ENCODE measurements at regions not wholly inside any gene's neighbourhood (a gene's known extent, or its start where the extent isn't known, plus 50 kb on each side); places are given as distances from the start of the nearest gene placed in this dataset.
"Not testable (repeated sequence)": the region's sequence is repeated elsewhere in the genome, so short reads cannot be mapped to it uniquely, and the experiment has no call there.

- H3K27ac ChIP-seq; H3K4me3 ChIP-seq; intact Hi-C loops (cut with DNase I); H3K4me1 ChIP-seq; DNase-seq (ENCODE audit: low spot score in 2 of 2); H3K27me3 ChIP-seq; H3K36me3 ChIP-seq; H3K9me3 ChIP-seq: not testable (repeated sequence)
These were observed 52.5 kb upstream of the CCDC71L start for GRCh38 chr7:106713452-106713851.

DNA sequence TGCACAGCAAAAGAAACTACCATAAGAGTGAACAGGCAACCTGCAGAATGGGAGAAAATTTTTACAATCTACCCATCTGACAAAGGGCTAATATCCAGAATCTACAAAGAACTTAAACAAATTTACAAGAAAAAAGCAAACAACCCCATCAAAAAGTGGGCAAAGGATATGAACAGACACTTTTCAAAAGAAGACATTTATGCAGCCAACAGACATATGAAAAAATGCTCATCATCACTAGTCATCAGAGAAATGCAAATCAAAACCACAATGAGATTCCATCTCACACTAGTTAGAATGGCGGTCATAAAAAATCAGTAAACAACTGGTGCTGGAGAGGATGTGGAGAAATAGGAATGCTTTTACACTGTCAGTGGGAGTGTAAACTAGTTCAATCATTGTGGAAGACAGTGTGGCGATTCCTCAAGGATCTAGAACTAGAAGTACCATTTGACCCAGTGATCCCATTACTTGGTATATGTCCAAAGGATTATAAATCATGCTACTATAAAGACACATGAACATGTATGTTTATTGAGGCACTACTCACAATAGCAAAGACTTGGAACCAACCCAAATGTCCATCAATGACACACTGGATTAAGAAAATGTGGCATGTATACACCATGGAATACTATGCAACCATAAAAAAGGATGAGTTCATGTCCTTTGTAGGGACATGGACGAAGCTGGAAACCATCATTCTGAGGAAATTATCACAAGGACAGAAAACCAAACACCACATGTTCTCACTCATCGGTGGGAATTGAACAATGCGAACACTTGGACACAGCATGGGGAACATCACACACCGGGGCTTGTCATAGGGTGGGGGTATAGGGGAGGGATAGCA is 53.9 kb upstream of the CCDC71L start:
- intact Hi-C loops (cut with DNase I); H3K36me3 ChIP-seq; H3K27me3 ChIP-seq; H3K4me3 ChIP-seq; H3K9me3 ChIP-seq; DNase-seq (ENCODE audit: low spot score in 2 of 2); H3K27ac ChIP-seq; H3K4me1 ChIP-seq: not testable (repeated sequence)

DNA sequence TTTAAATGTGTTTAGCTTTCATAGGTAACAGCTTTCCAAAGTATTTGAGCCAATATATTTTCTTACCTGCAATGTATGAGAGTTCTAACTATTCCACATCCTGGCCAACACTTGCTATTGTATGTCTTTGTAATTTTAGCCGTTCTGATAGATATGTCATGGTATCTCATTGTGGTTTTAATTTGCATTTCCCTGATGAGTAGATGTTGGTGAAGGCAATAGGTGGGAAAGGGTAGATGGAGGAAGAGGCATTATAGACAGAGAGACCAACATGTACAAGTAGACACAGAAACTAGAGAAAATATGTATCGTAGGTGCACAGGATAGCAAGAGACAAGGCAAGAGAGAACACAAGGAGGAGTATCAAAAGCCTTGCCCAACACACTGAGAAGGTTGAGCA is 54.8 kb upstream of the CCDC71L start:
- Histone ChIP-seq H3K27ac (no peak overlapping the region), H3K36me3 (no peaks in the 10 kb centered on the region), H3K9me3 (no peaks in the 10 kb centered on the region), H3K4me1 (peaks cover 0 to 2% of the 10 kb centered on the region in 2 donors), H3K27me3 (no peaks in the 10 kb centered on the region), H3K4me3 (no peak overlapping the region)
- TF ChIP-seq CTCF (IDR thresholded peaks at IDR 0.05) = no peak
- no peak for DNase-seq (ENCODE audit: low spot score in 2 of 2)
- intact Hi-C loops (cut with DNase I) = no loop called here

DNA sequence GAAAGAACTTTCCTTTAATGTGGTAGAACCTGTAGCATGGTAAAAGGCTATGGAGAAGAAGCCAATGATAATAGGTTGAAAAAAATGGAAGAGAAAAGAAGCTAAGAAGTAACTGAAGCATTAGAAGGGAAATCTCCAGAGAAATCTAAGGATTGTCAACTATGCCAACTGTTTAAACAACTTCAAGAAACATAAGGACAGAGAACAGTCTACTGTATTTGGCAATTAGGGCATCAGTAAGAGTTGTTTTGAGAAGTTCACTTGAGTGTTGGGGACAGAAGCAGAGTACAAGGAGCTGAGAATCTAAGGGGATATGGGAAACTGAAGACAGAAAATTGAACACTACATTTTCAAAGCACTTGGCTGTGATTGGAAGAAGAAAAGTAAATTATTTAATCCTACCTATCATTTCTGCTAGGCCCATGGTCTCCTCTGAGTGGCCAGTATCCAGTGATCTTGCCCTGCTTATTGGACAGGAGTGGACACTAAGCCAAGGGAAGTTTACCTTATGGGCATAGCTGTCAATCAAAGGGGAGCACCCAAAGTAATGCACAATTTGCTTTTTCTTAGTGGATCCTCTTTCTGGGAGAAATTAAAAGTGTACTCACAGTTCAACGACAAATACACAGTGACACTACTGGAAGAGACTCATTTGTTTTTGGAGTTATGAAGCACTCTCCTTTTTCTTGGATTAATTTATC is 56.4 kb upstream of the CCDC71L start:
- intact Hi-C loops (cut with DNase I) = no loop called here
- no peak for DNase-seq (ENCODE audit: low spot score in 2 of 2)
- Histone ChIP-seq H3K9me3 (no peaks in the 10 kb centered on the region), H3K4me3 (no peak overlapping the region), H3K27me3 (no peaks in the 10 kb centered on the region), H3K4me1 (peaks cover 0 to 2% of the 10 kb centered on the region in 2 donors), H3K36me3 (no peaks in the 10 kb centered on the region), H3K27ac (peak overlapping the region; percentile 20 to 27)
- no peak for TF ChIP-seq CTCF (IDR thresholded peaks at IDR 0.05)

DNA sequence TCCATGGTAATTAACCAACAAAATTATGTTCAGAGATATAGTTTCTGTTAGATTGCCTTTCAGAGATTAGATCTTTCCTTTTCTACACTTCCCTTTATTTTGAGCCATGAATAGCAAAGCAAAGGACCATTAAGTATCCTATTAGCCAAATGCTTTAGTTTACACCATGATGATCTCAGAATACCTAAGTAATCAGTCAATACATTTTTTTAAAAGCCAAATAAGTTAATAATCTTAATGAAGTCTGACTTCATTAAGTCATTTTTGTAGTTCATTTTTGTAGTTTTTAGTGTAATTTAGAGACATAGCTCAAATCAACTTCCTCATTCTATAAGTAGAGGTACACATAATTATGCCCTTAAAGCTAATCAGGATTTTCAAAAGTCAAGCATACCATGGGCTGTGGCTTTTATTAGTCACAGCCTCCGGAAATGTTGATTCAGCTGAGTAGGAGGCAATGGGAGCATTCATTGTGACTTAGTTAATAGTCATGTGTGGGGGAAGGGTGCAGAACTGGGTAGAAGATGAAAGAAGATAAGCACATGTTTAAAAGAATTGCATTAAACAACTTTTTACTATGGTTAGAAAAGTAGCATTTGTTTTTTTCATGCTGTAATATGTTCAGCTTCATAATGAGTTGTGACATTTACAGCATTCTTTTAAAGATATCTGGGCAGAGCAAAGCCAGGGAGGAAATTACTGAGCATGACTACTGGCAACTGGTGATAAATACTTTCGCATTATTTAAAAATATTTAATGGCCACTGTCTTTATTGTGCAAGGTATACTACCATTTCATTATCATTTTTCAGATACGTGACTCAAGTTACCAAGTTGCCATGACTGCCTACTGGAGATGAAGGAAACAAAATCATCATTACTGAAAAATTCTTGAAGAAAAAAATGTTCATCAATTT is 57.3 kb upstream of the CCDC71L start:
- no peak for DNase-seq (ENCODE audit: low spot score in 2 of 2)
- Histone ChIP-seq H3K36me3 (no peaks in the 10 kb centered on the region), H3K27ac (peak overlapping the region; percentile 20 to 27), H3K27me3 (no peaks in the 10 kb centered on the region), H3K9me3 (no peaks in the 10 kb centered on the region), H3K4me1 (peaks cover 0 to 2% of the 10 kb centered on the region in 2 donors), H3K4me3 (no peak overlapping the region)
- intact Hi-C loops (cut with DNase I) = no loop called here
- TF ChIP-seq CTCF (IDR thresholded peaks at IDR 0.05) = no peak

DNA sequence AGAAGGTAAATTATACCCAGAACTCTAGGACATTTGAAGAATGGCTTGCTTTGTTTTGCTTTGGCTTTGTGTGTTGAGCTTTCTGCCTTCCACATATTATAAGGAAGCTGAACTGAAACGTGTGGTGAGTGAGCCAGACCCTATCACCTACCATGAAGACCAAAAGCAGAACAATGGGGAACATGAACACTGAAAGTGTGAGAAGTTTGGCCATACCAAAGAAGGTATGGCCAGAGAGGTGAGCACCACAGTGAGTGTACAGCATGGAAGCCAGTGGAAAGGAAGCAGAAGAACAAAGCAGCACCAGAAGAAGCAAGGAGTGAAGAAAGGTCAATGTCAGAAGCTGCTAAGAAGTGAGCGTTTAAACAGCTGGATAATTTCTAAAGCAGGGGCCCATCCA is 59.7 kb upstream of the CCDC71L start:
- H3K9me3 ChIP-seq = no peaks in the 10 kb centered on the region
- DNase-seq (ENCODE audit: low spot score in 2 of 2) = no peak
- no peak for TF ChIP-seq CTCF (IDR thresholded peaks at IDR 0.05)
- intact Hi-C loops (cut with DNase I) = no loop called here
- no peak overlapping the region for H3K27ac ChIP-seq
- H3K4me3 ChIP-seq = no peak overlapping the region
- no peaks in the 10 kb centered on the region for H3K27me3 ChIP-seq
- no peaks in the 10 kb centered on the region for H3K36me3 ChIP-seq
- H3K4me1 ChIP-seq = peaks cover 0 to 2% of the 10 kb centered on the region in 2 donors

All from ascending aorta (tissue), 2 donors.